ENCODE measurements at regions not wholly inside any gene's neighbourhood (a gene's known extent, or its start where the extent isn't known, plus 50 kb on each side); places are given as distances from the start of the nearest gene placed in this dataset.
"Not testable (repeated sequence)": the region's sequence is repeated elsewhere in the genome, so short reads cannot be mapped to it uniquely, and the experiment has no call there.

GRCh38 chr2:16209799-16210198 is 269.4 kb downstream of the MYCN start:
- DNase-seq, result no peak

GRCh38 chr2:16208921-16209320 is 268.6 kb downstream of the MYCN start:
- DNase-seq, result no peak

- DNase-seq, result no peak
These were observed 268.0 kb downstream of the MYCN start for GRCh38 chr2:16208241-16208797.

GRCh38 chr2:16207611-16208010 is 267.3 kb downstream of the MYCN start:
- DNase-seq, result no peak

- DNase-seq, result no peak
These were observed 266.8 kb downstream of the MYCN start for GRCh38 chr2:16207151-16207550.

GRCh38 chr2:16206191-16206944 is 266.0 kb downstream of the MYCN start:
- no peak for DNase-seq

GRCh38 chr2:16205631-16206030 is 265.3 kb downstream of the MYCN start:
- no peak for DNase-seq

- no peak for DNase-seq
These were observed 264.7 kb downstream of the MYCN start for GRCh38 chr2:16204886-16205620.

- DNase-seq, result no peak
These were observed 263.9 kb downstream of the MYCN start for GRCh38 chr2:16204251-16204650.

GRCh38 chr2:16203691-16204090 is 263.3 kb downstream of the MYCN start:
- DNase-seq, result no peak

- no peak for DNase-seq
These were observed 262.7 kb downstream of the MYCN start for GRCh38 chr2:16203069-16203468.

- DNase-seq, result no peak
These were observed 262.1 kb downstream of the MYCN start for GRCh38 chr2:16202266-16203020.

GRCh38 chr2:16201848-16202247 is 261.5 kb downstream of the MYCN start:
- no peak for DNase-seq

GRCh38 chr2:16200554-16201193 is 260.3 kb downstream of the MYCN start:
- no peak for DNase-seq

GRCh38 chr2:16199882-16200553 is 259.7 kb downstream of the MYCN start:
- no peak for DNase-seq

- DNase-seq, result not testable (repeated sequence)
These were observed 258.9 kb downstream of the MYCN start for GRCh38 chr2:16199241-16199640.

- no peak for DNase-seq
These were observed 258.0 kb downstream of the MYCN start for GRCh38 chr2:16198166-16198912.

GRCh38 chr2:16197504-16198147 is 257.3 kb downstream of the MYCN start:
- no peak for DNase-seq

GRCh38 chr2:16196687-16197503 is 256.5 kb downstream of the MYCN start:
- no peak for DNase-seq

GRCh38 chr2:16195681-16196070 is 255.3 kb downstream of the MYCN start:
- no peak for DNase-seq
